Endometrium (tissue), 2 donors: ENCODE measurements at regions not wholly inside any gene's neighbourhood (a gene's known extent, or its start where the extent isn't known, plus 50 kb on each side); places are given as distances from the start of the nearest gene placed in this dataset.
"Not testable (repeated sequence)": the region's sequence is repeated elsewhere in the genome, so short reads cannot be mapped to it uniquely, and the experiment has no call there.

ENCODE experiments used
- FAIRE-seq: peaks from 2 replicates; lab custom pipeline; 2012; peaks lifted over from hg19 to GRCh38; lab: Jason Lieb, UNC
- donor health status: control.
- donor health status: control.

- FAIRE-seq = no peak
Observed at GRCh38 chr5:40221796-40222195, 457.9 kb upstream of the PTGER4 start.

- no peak for FAIRE-seq
Observed at GRCh38 chr5:40221255-40221654, 458.5 kb upstream of the PTGER4 start.

DNA sequence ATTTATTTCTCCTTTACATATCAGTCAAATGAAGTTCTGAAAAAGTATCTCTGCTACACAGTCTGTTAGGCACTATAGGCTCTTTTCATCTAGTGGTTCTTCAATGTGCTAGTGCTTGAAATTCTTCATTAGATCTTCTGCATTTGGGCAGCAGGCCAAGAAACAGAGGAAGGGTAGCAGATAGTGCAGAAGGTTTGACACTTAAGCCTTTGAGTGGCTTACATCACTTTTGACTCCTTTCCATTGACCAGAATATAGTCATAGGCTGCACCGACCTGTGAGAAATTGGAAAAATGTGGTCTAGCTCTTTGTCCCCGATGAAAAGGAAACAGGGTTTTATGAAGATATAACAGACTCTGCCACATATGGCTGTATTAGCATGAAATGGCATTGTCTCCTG is 459.5 kb upstream of the PTGER4 start:
- no peak for FAIRE-seq

- no peak for FAIRE-seq
Observed at GRCh38 chr5:40217553-40217952, 462.2 kb upstream of the PTGER4 start.

DNA sequence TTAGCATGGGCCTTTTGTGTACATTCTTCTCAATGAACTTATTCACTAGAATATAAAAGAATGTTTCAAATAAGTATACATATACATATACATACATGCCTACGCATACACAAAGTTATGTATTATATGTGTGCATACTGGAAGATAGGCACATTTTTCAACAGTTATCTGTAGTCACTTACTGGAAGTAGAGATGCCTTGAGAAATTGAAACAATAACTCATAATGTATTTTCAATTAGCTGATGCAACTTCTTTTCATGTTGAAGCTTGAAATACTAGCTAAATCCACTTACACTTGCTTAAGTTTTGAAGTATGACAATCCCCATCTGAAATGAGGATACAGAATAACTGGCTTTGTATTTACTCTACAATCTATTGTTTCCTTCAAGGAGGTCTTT is 469.0 kb upstream of the PTGER4 start:
- no peak for FAIRE-seq

GRCh38 chr5:40206030-40206429 is 473.7 kb upstream of the PTGER4 start:
- no peak for FAIRE-seq

- no peak for FAIRE-seq
Observed at GRCh38 chr5:40204144-40204543, 475.6 kb upstream of the PTGER4 start.

GRCh38 chr5:40202814-40203440 is 476.8 kb upstream of the PTGER4 start:
- FAIRE-seq = no peak

GRCh38 chr5:40198736-40199135 is 481.0 kb upstream of the PTGER4 start:
- FAIRE-seq = no peak

DNA sequence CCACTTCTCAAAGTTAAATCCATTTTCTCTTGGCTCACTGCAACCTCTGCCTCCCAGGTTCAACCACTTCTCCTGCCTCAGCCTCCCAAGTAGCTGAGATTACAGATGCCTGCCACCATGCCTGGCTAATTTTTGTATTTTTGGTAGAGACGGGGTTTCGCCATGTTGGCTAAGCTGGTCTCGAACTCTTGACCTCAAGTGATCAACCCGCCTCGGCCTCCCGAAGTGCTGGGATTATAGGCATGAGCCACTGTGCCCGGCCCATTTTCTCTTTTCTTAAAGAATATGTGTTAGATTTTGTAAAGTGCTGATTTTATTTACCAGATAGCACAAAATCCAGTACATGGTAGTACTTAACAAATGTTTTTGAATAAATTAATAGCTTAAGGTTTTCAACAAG is 484.1 kb upstream of the PTGER4 start:
- FAIRE-seq = not testable (repeated sequence)

DNA sequence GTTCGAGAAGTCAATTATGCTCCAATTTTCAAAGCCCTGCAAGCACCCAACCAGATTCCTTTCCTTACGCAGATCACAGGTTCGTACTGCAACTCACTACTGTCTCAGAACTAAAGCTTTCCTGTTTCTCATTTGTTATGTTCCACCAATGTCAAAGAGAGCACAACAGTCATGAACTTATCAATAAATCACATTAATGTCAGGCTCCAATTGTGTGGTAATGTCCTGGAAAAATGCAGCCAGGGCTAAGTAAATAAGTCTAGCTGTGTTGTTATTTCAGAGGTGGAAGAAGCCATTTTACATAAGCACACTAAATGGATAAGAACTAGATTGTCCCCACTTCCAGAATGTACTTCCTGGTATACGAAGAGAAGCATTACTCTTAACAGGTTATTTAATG is 488.6 kb upstream of the PTGER4 start:
- FAIRE-seq = no peak

- no peak for FAIRE-seq
Observed at GRCh38 chr5:40172721-40173120, 507.0 kb upstream of the PTGER4 start.

DNA sequence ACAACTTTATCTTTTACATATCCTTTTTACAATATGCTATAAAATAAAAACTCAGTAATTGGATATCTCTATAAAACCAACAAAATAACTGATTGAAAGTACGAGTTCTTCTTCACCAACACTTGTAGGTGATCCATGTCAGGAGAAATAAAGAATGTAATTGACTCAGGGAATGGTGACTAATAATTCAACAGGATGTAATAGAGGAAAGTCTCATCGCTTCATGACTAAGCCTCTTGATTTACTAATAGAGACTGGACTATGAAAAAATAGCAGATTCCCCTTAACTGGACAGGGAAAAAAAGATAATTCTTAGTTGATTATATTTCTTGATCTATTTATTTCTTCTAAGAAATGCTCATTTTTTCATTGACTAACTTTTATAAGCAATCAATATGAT is 507.7 kb upstream of the PTGER4 start:
- FAIRE-seq = peak; percentile 48

DNA sequence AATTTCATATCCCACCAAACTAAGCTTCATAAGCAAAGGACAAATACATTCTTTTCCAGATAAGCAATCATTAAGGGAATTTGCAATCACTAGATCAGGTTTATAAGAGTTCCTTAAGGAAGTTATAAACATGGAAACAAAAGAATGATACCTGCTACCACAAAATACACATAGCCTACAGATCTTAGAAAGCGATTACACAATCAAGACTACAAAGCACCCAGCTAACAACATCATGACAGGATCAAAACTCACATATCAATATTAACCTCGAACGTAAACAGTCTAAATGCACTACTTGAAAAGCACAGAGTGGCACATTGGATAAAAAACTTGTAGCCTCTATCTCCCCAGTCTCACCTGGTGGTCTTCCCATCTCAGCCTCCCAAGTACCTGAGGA is 512.4 kb upstream of the PTGER4 start:
- FAIRE-seq = no peak

- no peak for FAIRE-seq
Observed at GRCh38 chr5:40166802-40167201, 512.9 kb upstream of the PTGER4 start.

- no peak for FAIRE-seq
Observed at GRCh38 chr5:40165789-40166728, 513.7 kb upstream of the PTGER4 start.

DNA sequence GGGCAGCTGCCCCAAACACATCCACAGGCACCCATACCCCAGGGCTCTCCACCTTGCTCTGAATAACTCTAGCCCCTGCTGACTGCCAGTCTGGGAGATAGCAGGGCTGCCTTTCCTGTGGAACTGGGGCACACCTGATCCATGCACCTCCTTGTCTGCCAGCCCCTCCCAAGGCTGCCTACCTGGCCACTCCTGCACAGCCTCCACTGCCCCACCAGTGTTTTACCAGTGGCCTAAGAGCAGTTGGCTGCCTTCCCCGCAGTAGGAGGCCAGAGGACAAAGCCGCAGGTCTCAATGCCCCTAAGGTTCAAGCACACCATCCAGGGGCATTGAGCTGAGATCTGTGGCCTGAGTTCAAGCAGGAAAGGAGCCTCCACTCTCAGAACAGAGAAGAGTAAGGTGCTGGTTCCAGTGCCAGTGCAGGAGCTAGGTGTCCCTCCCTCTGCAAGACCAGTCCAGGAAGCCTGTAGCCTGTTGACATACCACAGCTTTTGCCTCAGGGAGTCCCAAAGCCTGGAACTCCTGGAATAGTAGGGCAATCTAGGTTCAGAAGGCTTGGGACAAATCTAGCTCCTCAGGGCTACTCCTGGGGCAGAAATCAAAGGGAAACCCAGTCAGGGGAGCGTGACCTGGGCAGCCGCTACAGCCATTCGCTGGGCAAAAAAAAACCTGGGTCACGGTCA is 514.5 kb upstream of the PTGER4 start:
- FAIRE-seq = no peak

DNA sequence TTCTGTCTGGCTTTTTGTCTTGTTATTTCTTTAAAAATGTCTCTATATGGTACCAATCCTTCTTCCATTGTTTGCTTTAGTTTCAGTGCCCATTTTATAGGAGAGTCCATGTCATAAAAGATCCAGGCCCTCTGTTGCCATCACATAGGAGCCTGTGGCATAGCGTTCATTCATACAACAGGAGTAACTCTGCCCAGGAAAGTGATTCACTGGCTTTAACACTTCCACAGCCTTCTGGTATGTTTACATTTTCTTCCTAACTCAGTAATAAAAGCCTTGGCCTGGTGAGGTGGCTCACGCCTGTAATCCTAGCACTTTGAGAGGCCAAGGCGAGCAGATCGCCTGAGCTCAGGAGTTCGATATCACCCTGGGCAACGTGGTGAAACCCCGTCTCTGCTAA is 519.3 kb upstream of the PTGER4 start:
- no peak for FAIRE-seq

DNA sequence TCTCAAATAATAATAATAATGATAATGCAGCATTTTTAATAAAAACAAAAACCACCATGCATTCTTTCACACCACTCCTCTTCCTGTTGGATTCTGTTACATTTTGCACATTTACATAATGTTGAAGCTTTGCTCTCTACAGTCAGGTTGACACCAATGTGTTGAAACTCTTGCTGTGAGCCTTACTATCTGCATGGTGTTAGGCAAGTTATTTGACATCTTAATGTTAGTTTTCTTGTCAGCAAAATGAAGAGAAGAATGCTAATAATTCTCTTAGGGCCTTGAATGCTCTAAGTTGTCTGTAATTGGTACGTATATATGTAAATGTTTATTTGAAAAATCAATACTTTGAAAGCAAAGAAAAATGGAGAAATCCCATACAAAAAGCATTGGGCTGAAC is 525.5 kb upstream of the PTGER4 start:
- FAIRE-seq = no peak

DNA sequence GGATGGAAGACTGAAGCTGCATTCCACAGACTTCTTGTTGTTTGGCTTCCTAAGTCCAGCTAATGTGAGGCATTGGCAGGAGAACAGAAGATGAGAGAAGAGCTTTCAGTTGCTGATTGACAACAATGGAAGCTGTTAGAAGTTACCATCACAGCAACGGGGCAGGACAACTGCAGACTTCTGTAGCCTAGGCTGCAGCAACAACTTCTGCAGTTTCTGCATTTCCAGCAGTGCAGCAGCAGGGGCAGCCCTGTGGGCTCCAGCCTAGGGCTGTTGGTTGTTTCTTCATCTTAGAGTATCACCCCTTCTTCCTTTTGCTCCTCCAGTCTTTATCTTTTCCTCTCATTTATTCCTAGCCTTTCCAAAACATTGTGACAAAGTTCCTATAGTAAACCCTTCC is 528.8 kb upstream of the PTGER4 start:
- no peak for FAIRE-seq

- FAIRE-seq = no peak
Observed at GRCh38 chr5:40141896-40142295, 537.8 kb upstream of the PTGER4 start.

GRCh38 chr5:40141418-40141817 is 538.3 kb upstream of the PTGER4 start:
- FAIRE-seq = no peak

GRCh38 chr5:40137223-40137622 is 542.5 kb upstream of the PTGER4 start:
- no peak for FAIRE-seq
